Fibroblast of lung (primary cell): ENCODE measurements at regions not wholly inside any gene's neighbourhood (a gene's known extent, or its start where the extent isn't known, plus 50 kb on each side); places are given as distances from the start of the nearest gene placed in this dataset.

Source experiments
- DNase-seq, 2 donors: peaks; one replicate each; pipeline versions ENCODE4 v3.0.0 to v3.0.0-alpha.2; 2010; ENCODE audit warnings: low read depth in 2 of 2
- H2AFZ ChIP-seq: 2 replicates; pipeline ENCODE4 v1.5.1; 2012; ENCODE audit warnings: low read length, control low read depth, inconsistent platforms
- H3K27ac ChIP-seq: 2 replicates; pipeline ENCODE4 v1.5.1; 2011; ENCODE audit warnings: low read length, control low read depth; ENCODE audit not compliant: insufficient read depth
- H3K27me3 ChIP-seq: 2 replicates; pipeline ENCODE4 v1.5.1; 2011; ENCODE audit warnings: mild to moderate bottlenecking, low read length; ENCODE audit not compliant: control insufficient read depth, insufficient read depth
- H3K36me3 ChIP-seq: 2 replicates; pipeline ENCODE4 v1.5.1; 2011; ENCODE audit warnings: low read length; ENCODE audit not compliant: control insufficient read depth, insufficient read depth
- H3K4me1 ChIP-seq: 2 replicates; pipeline ENCODE4 v1.5.1; 2011; ENCODE audit warnings: low read length; ENCODE audit not compliant: control insufficient read depth, insufficient read depth; ENCODE audit errors: extremely low read depth
- H3K4me2 ChIP-seq: 2 replicates; pipeline ENCODE4 v1.5.1; 2011; ENCODE audit warnings: low read length, control low read depth; ENCODE audit not compliant: insufficient read depth; ENCODE audit errors: extremely low read depth
- H3K4me3 ChIP-seq, 4 experiments: fragments of 200-600 bp in 1 of 4; sonication (generic) in 1 of 4; replicated peaks in 1 of 4; 2 replicates each; pipeline ENCODE4 v1.5.1; 2011 to 2016; ENCODE audit warnings: low read length in 4 of 4, low read depth in 3 of 4, mild to moderate bottlenecking in 3 of 4, control low read depth in 2 of 4, inconsistent platforms in 1 of 4, mixed read lengths in 1 of 4; ENCODE audit not compliant: insufficient read depth in 1 of 4; ENCODE audit errors: control extremely low read depth in 1 of 4
- H3K79me2 ChIP-seq: 2 replicates; pipeline ENCODE4 v1.5.1; 2012; ENCODE audit warnings: mild to moderate bottlenecking, low read length, inconsistent platforms; ENCODE audit not compliant: control insufficient read depth, insufficient read depth
- H3K9ac ChIP-seq: 2 replicates; pipeline ENCODE4 v1.5.1; 2011; ENCODE audit warnings: mild to moderate bottlenecking, low read length, control low read depth; ENCODE audit not compliant: insufficient read depth
- H3K9me3 ChIP-seq: 2 replicates; pipeline ENCODE4 v1.5.1; 2012; ENCODE audit warnings: low read depth, low read length; ENCODE audit not compliant: control insufficient read depth, insufficient read depth
- H4K20me1 ChIP-seq: 2 replicates; pipeline ENCODE4 v1.5.1; 2011; ENCODE audit warnings: low read length; ENCODE audit not compliant: control insufficient read depth, insufficient read depth; ENCODE audit errors: extremely low read depth
- EZH2 ChIP-seq: IDR thresholded peaks from 2 replicates; pipeline ENCODE4 v1.5.1; 2012; ENCODE audit warnings: low read length, control low read depth, mild to moderate bottlenecking; ENCODE audit errors: missing control alignments
- TF ChIP-seq, protein P1 (sequence below), 2 donors: IDR thresholded peaks in 1 of 2; conservative IDR thresholded peaks in 1 of 2; 1 replicate in 1 of 2; 2 replicates in 1 of 2; pipeline ENCODE4 v1.5.1; 2011 to 2012; ENCODE audit warnings: low read length in 2 of 2, control low read depth in 1 of 2, inconsistent platforms in 1 of 2, low read depth in 1 of 2, mild to moderate bottlenecking in 1 of 2

GRCh38 chr10:106216085-106216484 is 948.4 kb downstream of the SORCS1 start:
- Histone ChIP-seq H4K20me1 (no peaks in the 10 kb centered on the region), H3K79me2 (no peaks in the 10 kb centered on the region)

GRCh38 chr10:106214243-106214642 is 950.3 kb downstream of the SORCS1 start:
- Histone ChIP-seq H4K20me1 (no peaks in the 10 kb centered on the region), H3K9me3 (no peaks in the 10 kb centered on the region), H3K9ac (no peak overlapping the region), H3K27me3 (no peaks in the 10 kb centered on the region), H3K4me2 (no peak overlapping the region), H3K79me2 (no peaks in the 10 kb centered on the region), H3K36me3 (no peaks in the 10 kb centered on the region), H3K4me3 (no peak overlapping the region), H3K27ac (no peak overlapping the region), H3K4me1 (no peaks in the 10 kb centered on the region), H2AFZ (no peak overlapping the region)
- TF ChIP-seq, protein P1, sequence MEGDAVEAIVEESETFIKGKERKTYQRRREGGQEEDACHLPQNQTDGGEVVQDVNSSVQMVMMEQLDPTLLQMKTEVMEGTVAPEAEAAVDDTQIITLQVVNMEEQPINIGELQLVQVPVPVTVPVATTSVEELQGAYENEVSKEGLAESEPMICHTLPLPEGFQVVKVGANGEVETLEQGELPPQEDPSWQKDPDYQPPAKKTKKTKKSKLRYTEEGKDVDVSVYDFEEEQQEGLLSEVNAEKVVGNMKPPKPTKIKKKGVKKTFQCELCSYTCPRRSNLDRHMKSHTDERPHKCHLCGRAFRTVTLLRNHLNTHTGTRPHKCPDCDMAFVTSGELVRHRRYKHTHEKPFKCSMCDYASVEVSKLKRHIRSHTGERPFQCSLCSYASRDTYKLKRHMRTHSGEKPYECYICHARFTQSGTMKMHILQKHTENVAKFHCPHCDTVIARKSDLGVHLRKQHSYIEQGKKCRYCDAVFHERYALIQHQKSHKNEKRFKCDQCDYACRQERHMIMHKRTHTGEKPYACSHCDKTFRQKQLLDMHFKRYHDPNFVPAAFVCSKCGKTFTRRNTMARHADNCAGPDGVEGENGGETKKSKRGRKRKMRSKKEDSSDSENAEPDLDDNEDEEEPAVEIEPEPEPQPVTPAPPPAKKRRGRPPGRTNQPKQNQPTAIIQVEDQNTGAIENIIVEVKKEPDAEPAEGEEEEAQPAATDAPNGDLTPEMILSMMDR (conservative IDR thresholded peaks at IDR 0.05 in 1 of 2, IDR thresholded peaks at IDR 0.05 in 1 of 2; ENCODE audit: low read depth in 1 of 2, low read length in 2 of 2) = no peak
- TF ChIP-seq EZH2 = no peak
- DNase-seq = no peak

More at GRCh38 chr10:106216085-106216484, 948.4 kb downstream of the SORCS1 start:
- H3K4me2 ChIP-seq = no peak overlapping the region
- H3K4me3 ChIP-seq = no peak overlapping the region
- H3K36me3 ChIP-seq = no peaks in the 10 kb centered on the region
- H3K27me3 ChIP-seq = no peaks in the 10 kb centered on the region
- H3K9ac ChIP-seq = no peak overlapping the region
- TF ChIP-seq, protein P1 (conservative IDR thresholded peaks at IDR 0.05 in 1 of 2, IDR thresholded peaks at IDR 0.05 in 1 of 2; ENCODE audit: low read depth in 1 of 2, low read length in 2 of 2) = no peak
- TF ChIP-seq EZH2 = no peak
- DNase-seq = no peak
- no peak overlapping the region for H2AFZ ChIP-seq
- H3K4me1 ChIP-seq = no peaks in the 10 kb centered on the region
- H3K9me3 ChIP-seq = no peaks in the 10 kb centered on the region
- H3K27ac ChIP-seq = no peak overlapping the region

GRCh38 chr10:106213493-106213892 is 951.0 kb downstream of the SORCS1 start:
- no peak for DNase-seq
- Histone ChIP-seq H3K4me3 (no peak overlapping the region), H3K4me2 (no peak overlapping the region), H3K9me3 (no peaks in the 10 kb centered on the region), H3K27me3 (no peaks in the 10 kb centered on the region), H3K79me2 (no peaks in the 10 kb centered on the region), H4K20me1 (no peaks in the 10 kb centered on the region), H3K36me3 (no peaks in the 10 kb centered on the region), H3K4me1 (no peaks in the 10 kb centered on the region), H3K9ac (no peak overlapping the region), H3K27ac (no peak overlapping the region), H2AFZ (no peak overlapping the region)
- TF ChIP-seq, protein P1 (conservative IDR thresholded peaks at IDR 0.05 in 1 of 2, IDR thresholded peaks at IDR 0.05 in 1 of 2; ENCODE audit: low read depth in 1 of 2, low read length in 2 of 2) = no peak
- TF ChIP-seq EZH2 = no peak
